Mammary epithelial cell (primary cell): ENCODE measurements at regions not wholly inside any gene's neighbourhood (a gene's known extent, or its start where the extent isn't known, plus 50 kb on each side); places are given as distances from the start of the nearest gene placed in this dataset.

Source experiments
- CTCF ChIP-seq, 2 donors: IDR thresholded peaks in 1 of 2; conservative IDR thresholded peaks in 1 of 2; 2 replicates each; pipeline ENCODE4 v1.5.1; 2011 to 2012; ENCODE audit warnings: inconsistent platforms in 2 of 2, low read length in 2 of 2, mild to moderate bottlenecking in 2 of 2, control low read depth in 1 of 2, low read depth in 1 of 2; ENCODE audit not compliant: insufficient read depth in 1 of 2; ENCODE audit errors: extremely low read depth in 1 of 2
- EZH2 ChIP-seq: IDR thresholded peaks from 2 replicates; pipeline ENCODE4 v1.6.1; 2012; ENCODE audit warnings: low read length, inconsistent platforms, borderline replicate concordance

GRCh38 chrX:140422501-140422900 is 82.4 kb downstream of the SOX3 start:
- TF ChIP-seq CTCF (conservative IDR thresholded peaks at IDR 0.05 in 1 of 2, IDR thresholded peaks at IDR 0.05 in 1 of 2; ENCODE audit: extremely low read depth in 1 of 2, insufficient read depth in 1 of 2, low read depth in 1 of 2, low read length in 2 of 2) (no peak), EZH2 (no peak)
